ENCODE measurements at regions not wholly inside any gene's neighbourhood (a gene's known extent, or its start where the extent isn't known, plus 50 kb on each side); places are given as distances from the start of the nearest gene placed in this dataset.
"Not testable (repeated sequence)": the region's sequence is repeated elsewhere in the genome, so short reads cannot be mapped to it uniquely, and the experiment has no call there.

- H3K27me3 Mint-ChIP-seq; ATAC-seq; H3K4me3 Mint-ChIP-seq; H3K36me3 Mint-ChIP-seq (ENCODE audit: low read depth); H3K9me3 Mint-ChIP-seq; H3K27ac Mint-ChIP-seq; H3K4me1 Mint-ChIP-seq; DNase-seq: not testable (repeated sequence)
Measured at GRCh38 chr10:46645110-46645509, 66.2 kb downstream of the SYT15 start.

DNA sequence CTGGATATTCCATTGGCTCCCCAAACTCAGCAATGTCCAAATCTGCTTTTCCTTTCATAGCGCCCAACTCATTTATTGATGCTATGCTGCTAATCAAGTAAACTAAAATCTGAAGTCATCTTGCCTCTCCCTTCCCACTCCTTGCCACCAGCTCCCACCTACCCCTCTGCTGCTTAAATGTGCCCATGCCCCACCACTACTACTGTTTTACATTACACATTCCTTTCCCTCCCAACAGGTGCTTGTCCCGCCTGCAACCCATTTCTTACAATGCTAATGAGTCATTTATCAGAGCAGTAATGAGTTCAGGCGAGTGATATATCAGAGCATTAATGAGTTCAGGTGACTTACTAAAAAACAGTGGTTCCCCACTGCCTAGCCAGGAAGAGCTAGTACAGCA is 67.2 kb downstream of the SYT15 start:
- H3K4me3 Mint-ChIP-seq, H3K27ac Mint-ChIP-seq: not testable (repeated sequence)

DNA sequence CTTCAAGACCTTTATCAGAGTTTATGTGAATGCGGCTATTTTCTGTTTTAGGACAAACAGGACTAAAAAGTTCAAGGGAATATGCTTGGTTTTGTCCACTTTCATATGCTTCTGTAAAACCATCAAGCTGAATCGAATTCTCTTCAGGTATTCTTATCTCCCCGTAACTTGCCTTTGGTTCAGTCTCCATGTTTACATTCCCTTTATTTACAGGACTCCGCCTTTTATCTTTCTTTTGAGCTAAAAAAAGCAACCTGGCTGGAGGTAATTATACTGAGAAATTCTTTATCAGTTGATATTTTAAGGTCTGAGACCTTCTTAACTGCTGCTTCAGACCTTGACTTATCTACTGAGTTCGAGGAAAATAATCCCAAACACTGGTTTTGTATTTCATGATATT is 72.0 kb downstream of the SYT15 start:
- ATAC-seq; H3K4me3 Mint-ChIP-seq; H3K27ac Mint-ChIP-seq; H3K4me1 Mint-ChIP-seq; H3K27me3 Mint-ChIP-seq; DNase-seq; H3K36me3 Mint-ChIP-seq (ENCODE audit: low read depth); H3K9me3 Mint-ChIP-seq: not testable (repeated sequence)

More for the DNA sequence above, 67.2 kb downstream of the SYT15 start:
- not testable (repeated sequence) for DNase-seq; H3K36me3 Mint-ChIP-seq (ENCODE audit: low read depth); H3K9me3 Mint-ChIP-seq; ATAC-seq; H3K27me3 Mint-ChIP-seq; H3K4me1 Mint-ChIP-seq

DNA sequence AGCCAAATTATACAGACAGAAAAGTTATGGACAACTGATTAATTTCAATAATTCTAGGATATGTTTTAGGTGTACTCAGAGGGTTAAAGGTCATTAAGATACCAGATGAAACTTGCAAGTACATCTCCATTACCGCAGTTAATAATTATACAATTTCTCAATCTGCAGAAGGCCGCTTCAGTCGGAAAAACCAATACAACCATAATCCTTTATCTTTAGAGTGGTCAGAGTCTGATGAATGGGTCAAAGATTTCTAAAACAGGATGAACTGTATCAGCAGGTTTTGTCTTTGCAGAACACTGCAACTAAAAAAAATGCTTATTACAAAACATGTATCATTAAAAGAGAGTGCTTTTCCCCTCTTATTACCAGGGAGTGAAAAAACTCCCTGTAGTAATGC is 78.5 kb downstream of the SYT15 start:
- H3K4me3 Mint-ChIP-seq; H3K27me3 Mint-ChIP-seq; H3K9me3 Mint-ChIP-seq; H3K36me3 Mint-ChIP-seq (ENCODE audit: low read depth); H3K27ac Mint-ChIP-seq; ATAC-seq; H3K4me1 Mint-ChIP-seq; DNase-seq: not testable (repeated sequence)

DNA sequence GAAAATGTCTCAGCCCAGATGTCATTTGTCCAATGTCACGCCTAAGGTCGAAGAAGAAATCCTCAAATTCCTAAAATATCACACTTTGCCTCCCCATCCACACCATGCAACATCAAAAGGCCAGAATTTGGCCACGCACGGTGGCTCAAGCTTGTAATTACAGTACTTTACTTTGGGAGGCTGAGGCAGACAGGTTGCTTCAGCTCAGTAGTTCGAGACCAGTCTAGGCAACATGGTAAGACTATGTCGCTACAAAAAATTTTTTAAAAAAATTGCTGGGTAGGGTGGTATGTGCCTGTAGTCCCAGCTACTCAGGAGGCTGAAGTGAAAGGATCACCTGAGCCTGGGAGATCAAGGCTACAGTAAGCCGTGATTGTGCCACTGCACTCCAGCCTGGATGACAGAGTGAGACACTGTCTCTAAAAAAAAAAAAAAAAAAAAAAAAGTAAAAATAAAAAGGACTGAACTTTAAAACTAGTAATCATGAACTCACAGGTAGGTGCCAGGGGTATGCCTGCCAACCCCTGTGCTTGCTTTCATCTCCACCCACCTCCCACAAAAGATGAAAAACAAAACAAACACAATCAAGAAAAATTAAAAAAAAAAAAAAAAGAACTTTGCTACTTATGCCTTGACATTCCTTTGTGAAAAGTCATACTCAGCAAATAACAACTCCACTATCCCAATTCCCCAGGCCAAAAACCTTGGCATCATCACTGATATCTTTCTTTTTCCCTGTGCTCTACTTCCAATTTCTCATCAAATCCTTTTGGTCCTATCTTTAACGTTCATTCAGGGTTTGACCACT is 81.3 kb downstream of the SYT15 start:
- not testable (repeated sequence) for H3K27me3 Mint-ChIP-seq; H3K4me3 Mint-ChIP-seq; H3K27ac Mint-ChIP-seq; DNase-seq; H3K4me1 Mint-ChIP-seq; ATAC-seq; H3K36me3 Mint-ChIP-seq (ENCODE audit: low read depth); H3K9me3 Mint-ChIP-seq

DNA sequence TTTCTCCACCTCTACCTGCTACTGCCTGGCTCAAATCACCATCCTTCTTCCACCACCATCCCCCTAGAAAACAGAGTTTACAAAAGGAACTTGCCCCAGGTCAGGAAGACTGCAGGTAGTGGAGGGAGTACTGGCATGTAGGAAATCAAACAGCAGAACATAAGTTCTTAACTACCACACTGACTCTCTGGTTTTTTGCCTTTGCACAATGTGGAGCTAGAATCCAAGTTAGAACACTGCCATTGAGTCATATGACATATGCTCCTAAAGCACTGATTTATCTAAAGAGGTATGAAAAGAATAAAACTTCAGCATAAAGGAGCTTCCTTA is 81.9 kb downstream of the SYT15 start:
- not testable (repeated sequence) for DNase-seq; H3K4me1 Mint-ChIP-seq; ATAC-seq; H3K36me3 Mint-ChIP-seq (ENCODE audit: low read depth); H3K27me3 Mint-ChIP-seq; H3K4me3 Mint-ChIP-seq; H3K27ac Mint-ChIP-seq; H3K9me3 Mint-ChIP-seq

DNA sequence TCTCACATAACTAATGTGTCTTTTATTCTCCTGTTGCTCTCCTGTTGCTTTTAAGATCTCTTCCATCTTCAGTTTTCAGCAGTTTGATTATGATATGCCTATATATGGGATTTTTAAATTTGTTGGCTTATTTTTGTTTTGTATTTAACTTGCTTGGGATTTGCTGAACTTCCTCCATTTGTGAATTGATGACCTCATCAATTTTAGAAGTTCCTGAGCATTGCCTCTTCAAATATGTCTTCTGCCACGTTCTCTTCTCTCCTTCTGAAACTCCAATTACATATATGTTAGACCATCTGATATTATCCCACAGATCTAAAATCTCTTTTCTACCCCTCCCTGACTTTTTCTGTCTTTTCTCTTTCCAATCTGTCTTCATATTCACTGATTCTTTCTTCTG is 86.6 kb downstream of the SYT15 start:
- not testable (repeated sequence) for DNase-seq; H3K36me3 Mint-ChIP-seq (ENCODE audit: low read depth); ATAC-seq; H3K9me3 Mint-ChIP-seq; H3K4me1 Mint-ChIP-seq; H3K27me3 Mint-ChIP-seq; H3K27ac Mint-ChIP-seq; H3K4me3 Mint-ChIP-seq

GRCh38 chr10:46668357-46668997 is 89.5 kb downstream of the SYT15 start:
- not testable (repeated sequence) for ATAC-seq; H3K27me3 Mint-ChIP-seq; H3K9me3 Mint-ChIP-seq; H3K4me3 Mint-ChIP-seq; H3K4me1 Mint-ChIP-seq; DNase-seq; H3K27ac Mint-ChIP-seq; H3K36me3 Mint-ChIP-seq (ENCODE audit: low read depth)

DNA sequence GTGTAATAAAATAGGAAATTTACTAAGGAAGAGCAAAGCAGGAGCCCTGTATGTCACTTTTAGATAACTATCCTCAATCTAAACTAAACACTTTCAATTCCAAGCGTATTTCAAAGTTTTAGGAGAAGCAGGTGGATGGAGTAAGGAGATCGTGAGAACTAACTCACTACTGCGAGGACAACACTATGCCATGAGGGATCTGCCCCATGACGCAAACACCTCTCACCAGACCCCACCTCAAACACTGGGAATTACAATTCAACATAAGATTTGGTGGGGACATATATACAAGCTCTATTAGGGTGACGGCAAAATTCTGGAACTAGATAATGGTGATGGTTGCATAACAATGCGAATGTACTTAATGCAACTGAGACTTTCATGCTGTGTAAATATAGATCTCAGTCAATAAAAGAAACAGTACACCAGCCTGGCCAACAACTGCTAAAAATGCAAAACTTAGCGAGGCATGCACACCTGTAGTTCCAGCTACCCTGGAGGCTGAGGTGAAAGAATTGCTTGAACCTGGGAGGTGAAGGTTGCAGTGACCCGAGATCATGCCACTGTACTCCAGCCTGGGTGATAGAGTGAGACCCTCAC is 99.0 kb downstream of the SYT15 start:
- H3K27me3 Mint-ChIP-seq; H3K36me3 Mint-ChIP-seq (ENCODE audit: low read depth); H3K9me3 Mint-ChIP-seq; H3K4me3 Mint-ChIP-seq; ATAC-seq; H3K27ac Mint-ChIP-seq; DNase-seq; H3K4me1 Mint-ChIP-seq: not testable (repeated sequence)

- H3K27ac Mint-ChIP-seq; H3K4me1 Mint-ChIP-seq; ATAC-seq; H3K27me3 Mint-ChIP-seq; H3K4me3 Mint-ChIP-seq; H3K36me3 Mint-ChIP-seq (ENCODE audit: low read depth); H3K9me3 Mint-ChIP-seq; DNase-seq: not testable (repeated sequence)
Measured at GRCh38 chr10:46691397-46691796, 112.5 kb downstream of the SYT15 start.

DNA sequence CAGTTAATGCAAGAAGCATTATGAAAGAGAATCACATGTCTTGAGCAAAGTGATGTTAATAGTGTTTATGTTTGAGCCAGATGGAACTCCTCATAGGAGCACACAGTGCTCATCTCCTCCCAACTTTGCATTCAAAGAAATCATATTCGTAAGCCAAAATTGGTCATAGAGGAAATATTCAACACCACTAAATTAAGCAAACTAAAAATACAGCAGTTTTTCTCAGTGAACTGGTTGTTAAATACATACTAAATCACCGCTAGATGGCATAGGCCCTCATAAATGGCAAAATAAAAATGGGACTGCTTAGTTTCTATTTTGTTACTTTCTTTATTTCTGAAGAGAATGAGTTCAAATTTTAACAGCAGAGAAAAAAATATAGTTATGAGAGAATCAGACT is 114.3 kb downstream of the SYT15 start:
- H3K4me3 Mint-ChIP-seq; H3K4me1 Mint-ChIP-seq; H3K27ac Mint-ChIP-seq; H3K27me3 Mint-ChIP-seq; H3K9me3 Mint-ChIP-seq; DNase-seq; ATAC-seq; H3K36me3 Mint-ChIP-seq (ENCODE audit: low read depth): not testable (repeated sequence)

DNA sequence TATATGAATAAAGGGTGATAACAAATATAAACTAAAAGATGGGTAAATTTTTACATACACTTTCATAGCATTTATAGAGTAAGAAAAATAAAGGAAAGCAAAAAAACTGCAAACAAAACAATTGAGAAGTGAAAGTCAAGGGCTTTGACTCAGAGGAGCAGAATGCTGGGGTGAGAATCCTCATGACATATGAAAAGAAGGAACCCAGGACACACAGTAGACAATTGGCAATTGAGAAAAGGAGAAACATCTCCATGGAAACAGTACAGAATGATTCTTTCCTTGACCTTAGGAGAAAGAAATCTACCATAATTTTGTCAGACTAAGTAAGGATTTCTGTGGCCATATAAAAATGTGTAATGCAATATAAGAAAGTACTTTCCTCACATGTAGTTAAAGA is 138.3 kb downstream of the SYT15 start:
- H3K9me3 Mint-ChIP-seq; H3K4me3 Mint-ChIP-seq; H3K27ac Mint-ChIP-seq; H3K36me3 Mint-ChIP-seq (ENCODE audit: low read depth); H3K27me3 Mint-ChIP-seq; ATAC-seq; H3K4me1 Mint-ChIP-seq; DNase-seq: not testable (repeated sequence)

DNA sequence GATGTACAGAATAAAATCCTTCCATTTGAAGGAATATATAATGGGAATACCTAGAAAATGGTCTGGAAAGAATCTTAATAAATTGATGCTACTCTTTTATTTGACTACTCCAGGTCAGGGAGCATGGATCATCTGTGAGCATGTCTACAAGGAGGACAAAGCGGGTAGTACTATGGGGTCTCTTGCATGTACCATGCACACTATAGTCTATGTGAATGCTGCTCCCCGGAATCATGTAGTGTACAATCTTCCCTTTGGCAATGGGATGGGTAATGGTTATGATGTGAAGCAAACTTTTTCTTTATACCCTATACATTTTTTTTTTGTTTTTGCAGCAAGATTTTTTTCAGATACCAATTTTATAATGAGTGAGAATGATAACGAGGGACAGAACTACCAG is 139.1 kb downstream of the SYT15 start:
- H3K4me3 Mint-ChIP-seq; H3K27ac Mint-ChIP-seq; H3K36me3 Mint-ChIP-seq (ENCODE audit: low read depth); H3K27me3 Mint-ChIP-seq; ATAC-seq; H3K4me1 Mint-ChIP-seq; H3K9me3 Mint-ChIP-seq; DNase-seq: not testable (repeated sequence)

DNA sequence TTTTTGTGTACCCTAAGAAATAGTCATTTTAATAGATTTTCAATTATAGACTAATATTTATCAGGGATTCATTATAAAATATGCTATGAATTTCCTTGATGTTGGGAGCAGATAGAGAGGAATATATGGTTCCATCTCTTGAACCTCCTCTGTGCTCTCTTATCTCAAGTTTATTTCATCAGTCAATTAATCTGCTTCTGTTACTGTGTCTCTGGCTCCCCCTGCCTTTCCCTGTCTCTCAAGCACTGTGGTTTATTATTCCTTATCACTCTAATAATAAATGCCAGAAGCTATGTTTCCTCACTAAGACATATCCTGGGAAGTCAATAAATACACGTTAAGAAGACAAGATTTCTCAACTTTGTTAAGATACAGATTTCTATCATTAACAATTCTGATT is 141.5 kb downstream of the SYT15 start:
- not testable (repeated sequence) for H3K4me3 Mint-ChIP-seq; H3K27ac Mint-ChIP-seq; H3K4me1 Mint-ChIP-seq; ATAC-seq; H3K27me3 Mint-ChIP-seq; DNase-seq; H3K36me3 Mint-ChIP-seq (ENCODE audit: low read depth); H3K9me3 Mint-ChIP-seq

- not testable (repeated sequence) for H3K9me3 Mint-ChIP-seq; H3K36me3 Mint-ChIP-seq (ENCODE audit: low read depth); H3K4me3 Mint-ChIP-seq; H3K27ac Mint-ChIP-seq; ATAC-seq; DNase-seq; H3K4me1 Mint-ChIP-seq
- peaks cover 10% of the 10 kb centered on the region for H3K27me3 Mint-ChIP-seq
Measured at GRCh38 chr10:46720811-46721518, 142.0 kb downstream of the SYT15 start.

Measured in activated naive CD8-positive, alpha-beta T cell treated with anti-CD3 and anti-CD28 coated beads, Interleukin-2, amount 50 U/mL, for 24 hours (primary cell).